Astrocyte (in vitro differentiated cells and primary cell): ENCODE measurements at regions not wholly inside any gene's neighbourhood (a gene's known extent, or its start where the extent isn't known, plus 50 kb on each side); places are given as distances from the start of the nearest gene placed in this dataset.

Experiments
- DNase-seq: peaks from one replicate; pipeline ENCODE4 v3.0.0-alpha.2; 2010; ENCODE audit warnings: low read depth
- FAIRE-seq: peaks from 2 replicates; lab custom pipeline; 2011; peaks lifted over from hg19 to GRCh38; lab: Jason Lieb, UNC
- H2AFZ ChIP-seq: 2 replicates; pipeline ENCODE4 v1.6.0; 2012; ENCODE audit warnings: low read depth, low read length, inconsistent platforms
- H3K27ac ChIP-seq: 2 replicates; pipeline ENCODE4 v1.5.1; 2011; ENCODE audit warnings: low read depth, low read length, inconsistent platforms
- H3K27me3 ChIP-seq: 2 replicates; pipeline ENCODE4 v1.6.0; 2011; ENCODE audit warnings: low read length, inconsistent platforms; ENCODE audit not compliant: insufficient read depth
- H3K36me3 ChIP-seq: 2 replicates; pipeline ENCODE4 v1.5.1; 2011; ENCODE audit warnings: low read length, inconsistent platforms; ENCODE audit not compliant: insufficient read depth
- H3K4me1 ChIP-seq: 2 replicates; pipeline ENCODE4 v1.5.1; 2011; ENCODE audit warnings: low read length, inconsistent platforms; ENCODE audit not compliant: insufficient read depth
- H3K4me2 ChIP-seq: 2 replicates; pipeline ENCODE4 v1.6.0; 2012; ENCODE audit warnings: low read length, inconsistent platforms
- H3K4me3 ChIP-seq: 2 replicates; pipeline ENCODE4 v1.5.1; 2011; ENCODE audit warnings: low read depth, mild to moderate bottlenecking, low read length, inconsistent platforms; ENCODE audit not compliant: insufficient read depth
- H3K79me2 ChIP-seq: 2 replicates; pipeline ENCODE4 v1.6.0; 2012; ENCODE audit warnings: mild to moderate bottlenecking, low read length, inconsistent platforms; ENCODE audit not compliant: insufficient read depth
- H3K9ac ChIP-seq: 2 replicates; pipeline ENCODE4 v1.6.0; 2012; ENCODE audit warnings: mild to moderate bottlenecking, low read length, inconsistent platforms
- H3K9me3 ChIP-seq: 2 replicates; pipeline ENCODE4 v1.5.1; 2012; ENCODE audit warnings: low read depth, mild to moderate bottlenecking, low read length, inconsistent platforms; ENCODE audit not compliant: insufficient read depth
- H4K20me1 ChIP-seq: 2 replicates; pipeline ENCODE4 v1.6.0; 2012; ENCODE audit warnings: low read length, inconsistent platforms; ENCODE audit not compliant: insufficient read depth
- H3K27ac Mint-ChIP-seq: one replicate; pipeline ENCODE4 v1.8.0; 2021; ENCODE audit warnings: mild to moderate bottlenecking, mixed read lengths; ENCODE audit not compliant: unreplicated experiment
- H3K27me3 Mint-ChIP-seq: one replicate; pipeline ENCODE4 v1.8.0; 2021; ENCODE audit warnings: low read depth, mixed read lengths; ENCODE audit not compliant: unreplicated experiment
- H3K36me3 Mint-ChIP-seq: one replicate; pipeline ENCODE4 v1.8.0; 2021; ENCODE audit warnings: low read depth, mixed read lengths; ENCODE audit not compliant: unreplicated experiment
- H3K4me1 Mint-ChIP-seq: one replicate; pipeline ENCODE4 v1.8.0; 2021; ENCODE audit warnings: low read depth, mixed read lengths; ENCODE audit not compliant: unreplicated experiment
- H3K4me3 Mint-ChIP-seq: one replicate; pipeline ENCODE4 v1.8.0; 2021; ENCODE audit warnings: mild to moderate bottlenecking, moderate library complexity, mixed read lengths; ENCODE audit not compliant: unreplicated experiment
- H3K9me3 Mint-ChIP-seq: one replicate; pipeline ENCODE4 v1.8.0; 2021; ENCODE audit warnings: mild to moderate bottlenecking, mixed read lengths; ENCODE audit not compliant: unreplicated experiment
- EZH2 ChIP-seq: IDR thresholded peaks from 2 replicates; pipeline ENCODE4 v1.6.1; 2012; ENCODE audit warnings: mild to moderate bottlenecking, low read length, inconsistent platforms; ENCODE audit not compliant: insufficient read depth
- TF ChIP-seq, protein P1 (sequence below): IDR thresholded peaks from 2 replicates; pipeline ENCODE4 v1.5.1; 2011; ENCODE audit warnings: low read depth, mild to moderate bottlenecking, inconsistent platforms, low read length, moderate library complexity; ENCODE audit not compliant: insufficient read depth

- no peak for FAIRE-seq
- H3K27ac ChIP-seq: no peak overlapping the region
- H3K4me3 Mint-ChIP-seq: no peak overlapping the region
Observed at GRCh38 chr3:105030211-105030610, 336.5 kb upstream of the ALCAM start.

DNA sequence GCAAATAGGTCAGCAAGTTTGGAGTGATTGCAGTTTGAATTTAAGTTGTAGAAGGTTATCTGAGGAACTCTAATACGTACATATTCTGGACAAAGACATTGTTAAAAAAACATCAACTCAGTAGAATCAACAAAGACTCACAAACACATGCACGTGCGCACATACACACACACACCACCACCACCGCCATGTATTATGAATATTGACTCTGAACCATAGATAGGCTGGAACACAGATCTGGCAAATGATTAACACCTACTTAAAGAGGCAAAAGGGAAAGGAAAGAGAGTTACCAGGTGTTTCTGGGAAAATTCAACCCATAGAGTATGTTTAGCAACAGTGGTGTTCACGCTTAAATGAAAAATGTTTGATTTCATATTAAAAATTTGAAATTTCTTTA, 334.2 kb upstream of the ALCAM start:
- H3K27me3 Mint-ChIP-seq: no peaks in the 10 kb centered on the region
- H3K36me3 Mint-ChIP-seq: no peaks in the 10 kb centered on the region
- no peak for FAIRE-seq
- no peak for DNase-seq
- no peak overlapping the region for H2AFZ ChIP-seq
- no peak overlapping the region for H3K9ac ChIP-seq
- TF ChIP-seq, protein P1, sequence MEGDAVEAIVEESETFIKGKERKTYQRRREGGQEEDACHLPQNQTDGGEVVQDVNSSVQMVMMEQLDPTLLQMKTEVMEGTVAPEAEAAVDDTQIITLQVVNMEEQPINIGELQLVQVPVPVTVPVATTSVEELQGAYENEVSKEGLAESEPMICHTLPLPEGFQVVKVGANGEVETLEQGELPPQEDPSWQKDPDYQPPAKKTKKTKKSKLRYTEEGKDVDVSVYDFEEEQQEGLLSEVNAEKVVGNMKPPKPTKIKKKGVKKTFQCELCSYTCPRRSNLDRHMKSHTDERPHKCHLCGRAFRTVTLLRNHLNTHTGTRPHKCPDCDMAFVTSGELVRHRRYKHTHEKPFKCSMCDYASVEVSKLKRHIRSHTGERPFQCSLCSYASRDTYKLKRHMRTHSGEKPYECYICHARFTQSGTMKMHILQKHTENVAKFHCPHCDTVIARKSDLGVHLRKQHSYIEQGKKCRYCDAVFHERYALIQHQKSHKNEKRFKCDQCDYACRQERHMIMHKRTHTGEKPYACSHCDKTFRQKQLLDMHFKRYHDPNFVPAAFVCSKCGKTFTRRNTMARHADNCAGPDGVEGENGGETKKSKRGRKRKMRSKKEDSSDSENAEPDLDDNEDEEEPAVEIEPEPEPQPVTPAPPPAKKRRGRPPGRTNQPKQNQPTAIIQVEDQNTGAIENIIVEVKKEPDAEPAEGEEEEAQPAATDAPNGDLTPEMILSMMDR: no peak
- no peak overlapping the region for H3K27ac Mint-ChIP-seq
- H3K27me3 ChIP-seq: no peaks in the 10 kb centered on the region
- no peak overlapping the region for H3K4me2 ChIP-seq
- H3K9me3 Mint-ChIP-seq: no peaks in the 10 kb centered on the region
- no peaks in the 10 kb centered on the region for H3K4me1 Mint-ChIP-seq
- no peak overlapping the region for H3K4me3 ChIP-seq
- H3K4me1 ChIP-seq: no peaks in the 10 kb centered on the region
- no peak overlapping the region for H3K4me3 Mint-ChIP-seq
- H4K20me1 ChIP-seq: no peaks in the 10 kb centered on the region
- H3K27ac ChIP-seq: no peak overlapping the region
- H3K36me3 ChIP-seq: no peaks in the 10 kb centered on the region
- no peaks in the 10 kb centered on the region for H3K79me2 ChIP-seq
- H3K9me3 ChIP-seq: no peaks in the 10 kb centered on the region

More at GRCh38 chr3:105030211-105030610, 336.5 kb upstream of the ALCAM start:
- TF ChIP-seq EZH2: no peak
- no peak for DNase-seq
- no peaks in the 10 kb centered on the region for H4K20me1 ChIP-seq
- Mint-ChIP-seq H3K27me3 (no peaks in the 10 kb centered on the region), H3K4me1 (no peaks in the 10 kb centered on the region), H3K36me3 (no peaks in the 10 kb centered on the region), H3K9me3 (no peaks in the 10 kb centered on the region), H3K27ac (no peak overlapping the region)
- no peaks in the 10 kb centered on the region for H3K27me3 ChIP-seq
- H3K4me1 ChIP-seq: no peaks in the 10 kb centered on the region
- no peak overlapping the region for H3K4me3 ChIP-seq
- H3K79me2 ChIP-seq: no peaks in the 10 kb centered on the region
- H3K4me2 ChIP-seq: no peak overlapping the region
- no peaks in the 10 kb centered on the region for H3K36me3 ChIP-seq
- no peak overlapping the region for H2AFZ ChIP-seq
- H3K9ac ChIP-seq: no peak overlapping the region
- H3K9me3 ChIP-seq: no peaks in the 10 kb centered on the region

DNA sequence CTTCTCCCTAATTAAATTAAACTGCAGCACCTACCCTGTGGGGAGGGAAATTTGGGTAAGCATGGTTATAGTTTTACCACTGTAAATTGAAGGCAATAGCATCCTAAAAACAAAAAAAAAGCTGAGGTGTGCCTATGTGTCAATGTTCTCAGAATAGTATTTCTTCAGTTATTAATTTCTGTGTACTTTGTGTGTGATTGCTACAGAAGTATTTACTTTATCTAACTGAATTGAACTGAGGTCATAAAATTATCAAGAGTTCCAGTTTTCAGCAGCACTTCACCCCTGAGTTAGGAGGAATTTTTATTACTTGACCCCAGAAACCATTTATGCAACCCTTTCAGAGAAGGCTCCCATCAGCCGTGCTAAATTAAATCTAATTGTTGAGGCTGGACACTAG, 333.6 kb upstream of the ALCAM start:
- Histone ChIP-seq H2AFZ (no peak overlapping the region), H3K79me2 (no peaks in the 10 kb centered on the region), H3K27me3 (no peaks in the 10 kb centered on the region), H3K9me3 (no peaks in the 10 kb centered on the region), H4K20me1 (no peaks in the 10 kb centered on the region), H3K9ac (no peak overlapping the region), H3K4me3 (no peak overlapping the region), H3K36me3 (no peaks in the 10 kb centered on the region), H3K4me1 (no peaks in the 10 kb centered on the region), H3K27ac (no peak overlapping the region), H3K4me2 (no peak overlapping the region)
- no peak overlapping the region for H3K27ac Mint-ChIP-seq
- no peak overlapping the region for H3K4me3 Mint-ChIP-seq
- no peaks in the 10 kb centered on the region for H3K36me3 Mint-ChIP-seq
- DNase-seq (no peak), FAIRE-seq (no peak)
- TF ChIP-seq EZH2: no peak
- TF ChIP-seq, protein P1: no peak
- no peaks in the 10 kb centered on the region for H3K9me3 Mint-ChIP-seq
- no peaks in the 10 kb centered on the region for H3K27me3 Mint-ChIP-seq
- no peaks in the 10 kb centered on the region for H3K4me1 Mint-ChIP-seq
